ENCODE measurements at regions not wholly inside any gene's neighbourhood (a gene's known extent, or its start where the extent isn't known, plus 50 kb on each side); places are given as distances from the start of the nearest gene placed in this dataset.

DNA sequence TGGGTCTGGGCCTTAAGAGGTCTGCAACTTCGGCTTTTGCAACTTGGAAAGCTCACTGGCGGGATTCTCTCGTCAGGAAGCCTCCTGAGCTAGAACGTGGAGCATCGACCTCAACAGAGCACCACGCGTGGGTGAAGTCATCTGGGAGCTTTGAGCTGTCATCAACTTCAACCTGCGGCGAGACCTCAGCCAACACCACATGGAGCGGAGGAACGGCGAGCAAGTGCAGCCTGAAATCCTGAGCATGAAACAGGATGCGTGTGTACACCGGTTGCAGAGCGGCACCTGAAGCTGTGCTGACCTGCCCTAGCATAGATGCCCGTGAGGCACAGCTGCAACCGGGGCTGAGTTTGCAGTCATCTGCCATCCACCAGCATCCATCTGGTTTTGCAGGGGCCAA is 295.7 kb upstream of the SHH start:
- Histone ChIP-seq H3K79me1 (ENCODE audit: low read depth in 1 of 2, low read length in 2 of 2) (no peaks in the 10 kb centered on the region), H3K56ac (ENCODE audit: extremely low read depth, insufficient read depth, low read length) (no peak overlapping the region), H3K9me1 (ENCODE audit: insufficient read depth, low read length) (no peaks in the 10 kb centered on the region), H3K36me3 (ENCODE audit: control insufficient read depth, insufficient read depth, low read length) (no peaks in the 10 kb centered on the region), H4K91ac (ENCODE audit: insufficient read depth, low read depth, low read length) (no peak overlapping the region), H3K18ac (ENCODE audit: low read depth, low read length) (no peak overlapping the region), H4K5ac (ENCODE audit: low read depth, low read length) (no peak overlapping the region), H2AFZ (replicated peaks; ENCODE audit: low read length, poor library complexity) (no peak overlapping the region), H2BK20ac (ENCODE audit: low read depth, low read length) (no peak overlapping the region), H4K20me1 (ENCODE audit: insufficient read depth, low read length) (no peaks in the 10 kb centered on the region), H3K4me2 (ENCODE audit: low read depth, low read length) (no peak overlapping the region), H3K4ac (ENCODE audit: low read depth, low read length) (no peak overlapping the region), H3K9me3 (ENCODE audit: control insufficient read depth, insufficient read depth, low read length) (peaks cover 43% of the 10 kb centered on the region), H3K27me3 (ENCODE audit: control insufficient read depth, insufficient read depth, low read length) (no peaks in the 10 kb centered on the region), H2BK5ac (ENCODE audit: low read depth, low read length, poor library complexity, severe bottlenecking) (no peak overlapping the region), H4K8ac (ENCODE audit: low read depth in 2 of 2, low read length in 2 of 2) (no peak overlapping the region), H3K23ac (ENCODE audit: low read depth, low read length) (no peak overlapping the region), H3K4me1 (ENCODE audit: control insufficient read depth, insufficient read depth, low read length) (no peaks in the 10 kb centered on the region), H2BK15ac (ENCODE audit: low read depth, low read length) (no peak overlapping the region), H3K9ac (ENCODE audit: low read depth, low read length) (no peak overlapping the region), H2AK9ac (replicated peaks; ENCODE audit: low read depth, low read length, poor library complexity) (no peak overlapping the region), H3K14ac (replicated peaks; ENCODE audit: low read depth, low read length) (no peak overlapping the region), H3K4me3 (ENCODE audit: insufficient read depth, low read depth, low read length) (no peak overlapping the region), H2BK120ac (ENCODE audit: low read depth, low read length) (no peak overlapping the region), H2AK5ac (ENCODE audit: low read depth, low read length) (no peak overlapping the region), H3K27ac (ENCODE audit: insufficient read depth, low read length) (no peak overlapping the region)
- no peak for ATAC-seq (ENCODE audit: low read depth)
- no TSS peak for BruUV-seq (replicated peaks)
- intact Hi-C loops (cut with micrococcal nuclease) (no loop called here), dilution Hi-C loops (cut with HindIII; ENCODE audit: low sequenced_read_pairs, unreplicated experiment) (no loop called here), in situ Hi-C loops (cut with MboI; ENCODE audit: low sequenced_read_pairs) (no loop called here)
- no peak for DNase-seq
- 66% methylated on average over 11 of the region's 17 CpGs; no CpG with 5 or more reads in 1 of the 2 experiments for WGBS, 2 experiments (ENCODE audit: extremely low coverage in 2 of 2, insufficient read length in 1 of 2)
- ChIA-PET CTCF (no interaction called here), POLR2A (ENCODE audit: unreplicated experiment) (no interaction called here)
- TF ChIP-seq MAFK (IDR thresholded peaks at IDR 0.05; ENCODE audit: low read depth, low read length) (no peak), CEBPB (IDR thresholded peaks at IDR 0.05; ENCODE audit: low read depth, low read length) (no peak), CHD1 (IDR thresholded peaks at IDR 0.05; ENCODE audit: low read depth, low read length) (no peak), MAZ (IDR thresholded peaks at IDR 0.05; ENCODE audit: borderline replicate concordance, low read depth, low read length) (no peak), FOS (IDR thresholded peaks at IDR 0.05; ENCODE audit: low read depth, low read length) (no peak), MXI1 (IDR thresholded peaks at IDR 0.05; ENCODE audit: borderline replicate concordance, low read depth, low read length) (no peak), BHLHE40 (IDR thresholded peaks at IDR 0.05; ENCODE audit: low read depth, low read length) (no peak), NFE2L2 (IDR thresholded peaks at IDR 0.05; ENCODE audit: low read depth, low read length) (no peak), POLR2A (IDR thresholded peaks at IDR 0.05; ENCODE audit: low read depth, low read length) (no peak), RAD21 (IDR thresholded peaks at IDR 0.05; ENCODE audit: low read length) (no peak), RFX5 (IDR thresholded peaks at IDR 0.05; ENCODE audit: low read depth, low read length) (no peak), RCOR1 (IDR thresholded peaks at IDR 0.05; ENCODE audit: insufficient replicate concordance, low read length) (no peak), SMC3 (IDR thresholded peaks at IDR 0.05; ENCODE audit: low read depth, low read length) (no peak)
- TF ChIP-seq, protein P1, sequence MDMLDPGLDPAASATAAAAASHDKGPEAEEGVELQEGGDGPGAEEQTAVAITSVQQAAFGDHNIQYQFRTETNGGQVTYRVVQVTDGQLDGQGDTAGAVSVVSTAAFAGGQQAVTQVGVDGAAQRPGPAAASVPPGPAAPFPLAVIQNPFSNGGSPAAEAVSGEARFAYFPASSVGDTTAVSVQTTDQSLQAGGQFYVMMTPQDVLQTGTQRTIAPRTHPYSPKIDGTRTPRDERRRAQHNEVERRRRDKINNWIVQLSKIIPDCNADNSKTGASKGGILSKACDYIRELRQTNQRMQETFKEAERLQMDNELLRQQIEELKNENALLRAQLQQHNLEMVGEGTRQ (IDR thresholded peaks at IDR 0.05; ENCODE audit: low read depth, low read length): no peak
- TF ChIP-seq, protein P2, sequence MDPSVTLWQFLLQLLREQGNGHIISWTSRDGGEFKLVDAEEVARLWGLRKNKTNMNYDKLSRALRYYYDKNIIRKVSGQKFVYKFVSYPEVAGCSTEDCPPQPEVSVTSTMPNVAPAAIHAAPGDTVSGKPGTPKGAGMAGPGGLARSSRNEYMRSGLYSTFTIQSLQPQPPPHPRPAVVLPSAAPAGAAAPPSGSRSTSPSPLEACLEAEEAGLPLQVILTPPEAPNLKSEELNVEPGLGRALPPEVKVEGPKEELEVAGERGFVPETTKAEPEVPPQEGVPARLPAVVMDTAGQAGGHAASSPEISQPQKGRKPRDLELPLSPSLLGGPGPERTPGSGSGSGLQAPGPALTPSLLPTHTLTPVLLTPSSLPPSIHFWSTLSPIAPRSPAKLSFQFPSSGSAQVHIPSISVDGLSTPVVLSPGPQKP (IDR thresholded peaks at IDR 0.05; ENCODE audit: borderline replicate concordance, low read depth, low read length): no peak
- TF ChIP-seq, protein P3, sequence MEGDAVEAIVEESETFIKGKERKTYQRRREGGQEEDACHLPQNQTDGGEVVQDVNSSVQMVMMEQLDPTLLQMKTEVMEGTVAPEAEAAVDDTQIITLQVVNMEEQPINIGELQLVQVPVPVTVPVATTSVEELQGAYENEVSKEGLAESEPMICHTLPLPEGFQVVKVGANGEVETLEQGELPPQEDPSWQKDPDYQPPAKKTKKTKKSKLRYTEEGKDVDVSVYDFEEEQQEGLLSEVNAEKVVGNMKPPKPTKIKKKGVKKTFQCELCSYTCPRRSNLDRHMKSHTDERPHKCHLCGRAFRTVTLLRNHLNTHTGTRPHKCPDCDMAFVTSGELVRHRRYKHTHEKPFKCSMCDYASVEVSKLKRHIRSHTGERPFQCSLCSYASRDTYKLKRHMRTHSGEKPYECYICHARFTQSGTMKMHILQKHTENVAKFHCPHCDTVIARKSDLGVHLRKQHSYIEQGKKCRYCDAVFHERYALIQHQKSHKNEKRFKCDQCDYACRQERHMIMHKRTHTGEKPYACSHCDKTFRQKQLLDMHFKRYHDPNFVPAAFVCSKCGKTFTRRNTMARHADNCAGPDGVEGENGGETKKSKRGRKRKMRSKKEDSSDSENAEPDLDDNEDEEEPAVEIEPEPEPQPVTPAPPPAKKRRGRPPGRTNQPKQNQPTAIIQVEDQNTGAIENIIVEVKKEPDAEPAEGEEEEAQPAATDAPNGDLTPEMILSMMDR (conservative IDR thresholded peaks at IDR 0.05; ENCODE audit: low read depth, low read length): no peak
